ENCODE measurements at regions not wholly inside any gene's neighbourhood (a gene's known extent, or its start where the extent isn't known, plus 50 kb on each side); places are given as distances from the start of the nearest gene placed in this dataset.

DNA sequence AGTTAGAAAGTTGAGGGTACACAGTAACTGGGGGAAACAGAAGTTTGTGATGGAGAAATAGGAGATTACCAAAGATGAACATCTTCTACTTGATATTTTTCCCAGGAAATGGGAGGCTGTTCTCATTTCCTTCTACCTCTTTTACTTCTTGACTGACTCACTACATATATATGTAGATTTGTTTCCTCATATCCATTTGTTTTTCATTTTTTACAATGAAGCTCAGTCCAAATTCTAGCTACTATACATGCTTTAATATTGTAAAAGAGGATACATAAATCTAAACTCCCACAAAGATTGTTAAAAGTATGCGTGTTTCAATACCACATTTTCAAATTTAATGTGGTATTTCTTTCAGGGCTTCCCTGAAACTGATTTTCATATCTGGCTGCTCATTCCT, 366.6 kb upstream of the NCAM2 start:
- TF ChIP-seq CTCF (IDR thresholded peaks at IDR 0.05) (no peak), POLR2A (IDR thresholded peaks at IDR 0.05) (no peak)

All from heart left ventricle (tissue), 13 donors.